HEK293T (cell line): ENCODE measurements at regions not wholly inside any gene's neighbourhood (a gene's known extent, or its start where the extent isn't known, plus 50 kb on each side); places are given as distances from the start of the nearest gene placed in this dataset.

Experiments used
- ARNT ChIP-seq: fragments of 450-650 bp; IDR thresholded peaks from 2 replicates; pipeline ENCODE4 v1.6.1; 2017; ENCODE audit warnings: mild to moderate bottlenecking
- BHLHE40 ChIP-seq: fragments of 450-650 bp; IDR thresholded peaks from 2 replicates; pipeline ENCODE4 v1.6.1; 2016; ENCODE audit warnings: mild to moderate bottlenecking, moderate library complexity, borderline replicate concordance
- CTBP1 ChIP-seq: fragments of 450-650 bp; IDR thresholded peaks from 2 replicates; pipeline ENCODE4 v1.6.1; 2016; ENCODE audit warnings: borderline replicate concordance
- ELF4 ChIP-seq: fragments of 450-650 bp; IDR thresholded peaks from 2 replicates; pipeline ENCODE4 v1.6.1; 2017; ENCODE audit warnings: antibody characterized with exemption
- FOXA1 ChIP-seq: fragments of 450-650 bp; IDR thresholded peaks from 2 replicates; pipeline ENCODE4 v1.6.1; 2016; ENCODE audit warnings: mild to moderate bottlenecking
- FOXK2 ChIP-seq: fragments of 450-650 bp; IDR thresholded peaks from 2 replicates; pipeline ENCODE4 v1.6.1; 2016; ENCODE audit warnings: mild to moderate bottlenecking
- FOXM1 ChIP-seq: fragments of 450-650 bp; IDR thresholded peaks from 2 replicates; pipeline ENCODE4 v1.6.1; 2017; ENCODE audit warnings: mild to moderate bottlenecking, borderline replicate concordance
- L3MBTL2 ChIP-seq: fragments of 450-650 bp; conservative IDR thresholded peaks from 2 replicates; pipeline ENCODE4 v1.6.1; 2016; ENCODE audit warnings: mild to moderate bottlenecking
- LEF1 ChIP-seq: fragments of 450-650 bp; IDR thresholded peaks from 2 replicates; pipeline ENCODE4 v1.6.1; 2017; ENCODE audit warnings: mild to moderate bottlenecking, borderline replicate concordance
- NFRKB ChIP-seq: fragments of 450-650 bp; IDR thresholded peaks from 2 replicates; pipeline ENCODE4 v1.6.1; 2016; ENCODE audit warnings: mild to moderate bottlenecking, moderate library complexity
- PKNOX1 ChIP-seq: fragments of 450-650 bp; IDR thresholded peaks from 2 replicates; pipeline ENCODE4 v1.6.1; 2016
- SP1 ChIP-seq: fragments of 450-650 bp; IDR thresholded peaks from 2 replicates; pipeline ENCODE4 v1.6.1; 2017
- TARDBP ChIP-seq: fragments of 450-650 bp; IDR thresholded peaks from 2 replicates; pipeline ENCODE4 v1.6.1; 2016
- ZNF384 ChIP-seq: fragments of 450-650 bp; IDR thresholded peaks from 2 replicates; pipeline ENCODE4 v1.6.1; 2016

GRCh38 chr2:172261292-172261691 lies 158.6 kb upstream of the DLX2 start:
- TF ChIP-seq L3MBTL2 = no peak
- no peak for TF ChIP-seq ELF4
- TF ChIP-seq TARDBP = no peak
- no peak for TF ChIP-seq BHLHE40
- no peak for TF ChIP-seq LEF1
- no peak for TF ChIP-seq FOXA1
- no peak for TF ChIP-seq FOXM1
- no peak for TF ChIP-seq PKNOX1
- TF ChIP-seq ZNF384 = no peak
- TF ChIP-seq ARNT = no peak
- TF ChIP-seq SP1 = no peak
- TF ChIP-seq FOXK2 = no peak
- no peak for TF ChIP-seq CTBP1
- TF ChIP-seq NFRKB = no peak
